ENCODE measurements at regions not wholly inside any gene's neighbourhood (a gene's known extent, or its start where the extent isn't known, plus 50 kb on each side); places are given as distances from the start of the nearest gene placed in this dataset.

- H3K4me3 ChIP-seq (ENCODE audit: low read depth, low read length): no peak overlapping the region
- DNase-seq (ENCODE audit: low read depth): no peak
- no peak for TF ChIP-seq MAX (IDR thresholded peaks at IDR 0.05; ENCODE audit: low read depth, low read length)
- TF ChIP-seq POLR2A (IDR thresholded peaks at IDR 0.05; ENCODE audit: extremely low read depth, insufficient read length): no peak
Measured at GRCh38 chr18:64270121-64270520, 121.2 kb upstream of the LINC00305 start.

- TF ChIP-seq MYC (IDR thresholded peaks at IDR 0.05; ENCODE audit: low read depth, low read length) (no peak), MAX (IDR thresholded peaks at IDR 0.05; ENCODE audit: low read depth, low read length) (no peak), POLR2A (IDR thresholded peaks at IDR 0.05; ENCODE audit: extremely low read depth, insufficient read length) (no peak), CTCF (IDR thresholded peaks at IDR 0.05; ENCODE audit: low read depth, low read length) (no peak)
- DNase-seq (ENCODE audit: low read depth): no peak
- no peak overlapping the region for H3K4me3 ChIP-seq (ENCODE audit: low read depth, low read length)
Measured at GRCh38 chr18:64264171-64264570, 115.3 kb upstream of the LINC00305 start.

- no peak for DNase-seq (ENCODE audit: low read depth)
- H3K4me3 ChIP-seq (ENCODE audit: low read depth, low read length): no peak overlapping the region
- TF ChIP-seq CTCF (IDR thresholded peaks at IDR 0.05; ENCODE audit: low read depth, low read length) (no peak), POLR2A (IDR thresholded peaks at IDR 0.05; ENCODE audit: extremely low read depth, insufficient read length) (no peak), MAX (IDR thresholded peaks at IDR 0.05; ENCODE audit: low read depth, low read length) (no peak), MYC (IDR thresholded peaks at IDR 0.05; ENCODE audit: low read depth, low read length) (no peak)
Measured at GRCh38 chr18:64260810-64261209, 111.9 kb upstream of the LINC00305 start.

- TF ChIP-seq CTCF (IDR thresholded peaks at IDR 0.05; ENCODE audit: low read depth, low read length) (no peak), MAX (IDR thresholded peaks at IDR 0.05; ENCODE audit: low read depth, low read length) (no peak), MYC (IDR thresholded peaks at IDR 0.05; ENCODE audit: low read depth, low read length) (no peak), POLR2A (IDR thresholded peaks at IDR 0.05; ENCODE audit: extremely low read depth, insufficient read length) (no peak)
- no peak overlapping the region for H3K4me3 ChIP-seq (ENCODE audit: low read depth, low read length)
- DNase-seq (ENCODE audit: low read depth): no peak
Measured at GRCh38 chr18:64259871-64260270, 111.0 kb upstream of the LINC00305 start.

GRCh38 chr18:64258111-64258650 lies 109.3 kb upstream of the LINC00305 start:
- DNase-seq (ENCODE audit: low read depth): no peak
- TF ChIP-seq POLR2A (IDR thresholded peaks at IDR 0.05; ENCODE audit: extremely low read depth, insufficient read length): no peak
- no peak for TF ChIP-seq CTCF (IDR thresholded peaks at IDR 0.05; ENCODE audit: low read depth, low read length)
- no peak for TF ChIP-seq MYC (IDR thresholded peaks at IDR 0.05; ENCODE audit: low read depth, low read length)
- no peak for TF ChIP-seq MAX (IDR thresholded peaks at IDR 0.05; ENCODE audit: low read depth, low read length)

GRCh38 chr18:64254399-64255093 lies 105.7 kb upstream of the LINC00305 start:
- no peak for DNase-seq (ENCODE audit: low read depth)
- H3K4me3 ChIP-seq (ENCODE audit: low read depth, low read length): no peak overlapping the region
- TF ChIP-seq MYC (IDR thresholded peaks at IDR 0.05; ENCODE audit: low read depth, low read length) (no peak), POLR2A (IDR thresholded peaks at IDR 0.05; ENCODE audit: extremely low read depth, insufficient read length) (no peak), CTCF (IDR thresholded peaks at IDR 0.05; ENCODE audit: low read depth, low read length) (no peak), MAX (IDR thresholded peaks at IDR 0.05; ENCODE audit: low read depth, low read length) (no peak)

More at GRCh38 chr18:64258111-64258650, 109.3 kb upstream of the LINC00305 start:
- H3K4me3 ChIP-seq (ENCODE audit: low read depth, low read length): no peak overlapping the region
